ENCODE measurements at regions not wholly inside any gene's neighbourhood (a gene's known extent, or its start where the extent isn't known, plus 50 kb on each side); places are given as distances from the start of the nearest gene placed in this dataset.

GRCh38 chr10:42933448-42934340 lies 143.2 kb upstream of the RET start:
- Histone ChIP-seq H3K27me3 (ENCODE audit: control insufficient read depth in 1 of 2, insufficient read depth in 2 of 2, low read length in 2 of 2) (peaks cover 10 to 14% of the 10 kb centered on the region in 2 donors), H3K9ac (ENCODE audit: low read length in 2 of 2) (no peak overlapping the region), H3K9me3 (ENCODE audit: control insufficient read depth in 2 of 2, low read length in 2 of 2) (no peaks in the 10 kb centered on the region), H3K27ac (ENCODE audit: low read length) (no peak overlapping the region), H3K36me3 (ENCODE audit: control insufficient read depth in 2 of 2, insufficient read depth in 2 of 2, low read length in 2 of 2) (no peaks in the 10 kb centered on the region), H3K4me1 (ENCODE audit: control insufficient read depth, insufficient read depth, low read length) (no peaks in the 10 kb centered on the region), H3K4me3 (ENCODE audit: low read length in 2 of 2) (peak overlapping the region; percentile 19 to 40)

- Histone ChIP-seq H3K27me3 (ENCODE audit: control insufficient read depth in 1 of 2, insufficient read depth in 2 of 2, low read length in 2 of 2) (peaks cover 10 to 14% of the 10 kb centered on the region in 2 donors), H3K36me3 (ENCODE audit: control insufficient read depth in 2 of 2, insufficient read depth in 2 of 2, low read length in 2 of 2) (no peaks in the 10 kb centered on the region), H3K4me1 (ENCODE audit: control insufficient read depth, insufficient read depth, low read length) (no peaks in the 10 kb centered on the region), H3K9me3 (ENCODE audit: control insufficient read depth in 2 of 2, low read length in 2 of 2) (no peaks in the 10 kb centered on the region), H3K4me3 (ENCODE audit: low read length in 2 of 2) (no peak overlapping the region), H3K9ac (ENCODE audit: low read length in 2 of 2) (no peak overlapping the region), H3K27ac (ENCODE audit: low read length) (no peak overlapping the region)
These were observed 142.5 kb upstream of the RET start for GRCh38 chr10:42934351-42934811.

- Histone ChIP-seq H3K9ac (ENCODE audit: low read length in 2 of 2) (no peak overlapping the region), H3K4me3 (ENCODE audit: low read length in 2 of 2) (no peak overlapping the region), H3K27me3 (ENCODE audit: control insufficient read depth in 1 of 2, insufficient read depth in 2 of 2, low read length in 2 of 2) (peaks cover 10 to 14% of the 10 kb centered on the region in 2 donors), H3K9me3 (ENCODE audit: control insufficient read depth in 2 of 2, low read length in 2 of 2) (no peaks in the 10 kb centered on the region), H3K36me3 (ENCODE audit: control insufficient read depth in 2 of 2, insufficient read depth in 2 of 2, low read length in 2 of 2) (no peaks in the 10 kb centered on the region), H3K27ac (ENCODE audit: low read length) (no peak overlapping the region), H3K4me1 (ENCODE audit: control insufficient read depth, insufficient read depth, low read length) (no peaks in the 10 kb centered on the region)
These were observed 142.0 kb upstream of the RET start for GRCh38 chr10:42934842-42935241.

- Histone ChIP-seq H3K4me1 (ENCODE audit: control insufficient read depth, insufficient read depth, low read length) (no peaks in the 10 kb centered on the region), H3K4me3 (ENCODE audit: low read length in 2 of 2) (no peak overlapping the region), H3K9me3 (ENCODE audit: control insufficient read depth in 2 of 2, low read length in 2 of 2) (no peaks in the 10 kb centered on the region), H3K36me3 (ENCODE audit: control insufficient read depth in 2 of 2, insufficient read depth in 2 of 2, low read length in 2 of 2) (no peaks in the 10 kb centered on the region), H3K27me3 (ENCODE audit: control insufficient read depth in 1 of 2, insufficient read depth in 2 of 2, low read length in 2 of 2) (peaks cover 10 to 14% of the 10 kb centered on the region in 2 donors), H3K27ac (ENCODE audit: low read length) (no peak overlapping the region), H3K9ac (ENCODE audit: low read length in 2 of 2) (no peak overlapping the region)
These were observed 141.4 kb upstream of the RET start for GRCh38 chr10:42935466-42935865.

GRCh38 chr10:42936580-42936979 lies 140.3 kb upstream of the RET start:
- Histone ChIP-seq H3K4me3 (ENCODE audit: low read length in 2 of 2) (no peak overlapping the region), H3K9ac (ENCODE audit: low read length in 2 of 2) (no peak overlapping the region), H3K9me3 (ENCODE audit: control insufficient read depth in 2 of 2, low read length in 2 of 2) (no peaks in the 10 kb centered on the region), H3K36me3 (ENCODE audit: control insufficient read depth in 2 of 2, insufficient read depth in 2 of 2, low read length in 2 of 2) (no peaks in the 10 kb centered on the region), H3K4me1 (ENCODE audit: control insufficient read depth, insufficient read depth, low read length) (no peaks in the 10 kb centered on the region), H3K27ac (ENCODE audit: low read length) (no peak overlapping the region), H3K27me3 (ENCODE audit: control insufficient read depth in 1 of 2, insufficient read depth in 2 of 2, low read length in 2 of 2) (peaks cover 9 to 14% of the 10 kb centered on the region in 2 donors)

GRCh38 chr10:42937048-42937447 lies 139.8 kb upstream of the RET start:
- Histone ChIP-seq H3K9ac (ENCODE audit: low read length in 2 of 2) (no peak overlapping the region), H3K27me3 (ENCODE audit: control insufficient read depth in 1 of 2, insufficient read depth in 2 of 2, low read length in 2 of 2) (peaks cover 6 to 14% of the 10 kb centered on the region in 2 donors), H3K36me3 (ENCODE audit: control insufficient read depth in 2 of 2, insufficient read depth in 2 of 2, low read length in 2 of 2) (no peaks in the 10 kb centered on the region), H3K9me3 (ENCODE audit: control insufficient read depth in 2 of 2, low read length in 2 of 2) (no peaks in the 10 kb centered on the region), H3K4me3 (ENCODE audit: low read length in 2 of 2) (no peak overlapping the region), H3K27ac (ENCODE audit: low read length) (no peak overlapping the region), H3K4me1 (ENCODE audit: control insufficient read depth, insufficient read depth, low read length) (no peaks in the 10 kb centered on the region)

GRCh38 chr10:42937649-42938180 lies 139.2 kb upstream of the RET start:
- Histone ChIP-seq H3K4me3 (ENCODE audit: low read length in 2 of 2) (no peak overlapping the region), H3K27ac (ENCODE audit: low read length) (no peak overlapping the region), H3K36me3 (ENCODE audit: control insufficient read depth in 2 of 2, insufficient read depth in 2 of 2, low read length in 2 of 2) (no peaks in the 10 kb centered on the region), H3K4me1 (ENCODE audit: control insufficient read depth, insufficient read depth, low read length) (no peaks in the 10 kb centered on the region), H3K27me3 (ENCODE audit: control insufficient read depth in 1 of 2, insufficient read depth in 2 of 2, low read length in 2 of 2) (peaks cover 7 to 9% of the 10 kb centered on the region in 2 donors), H3K9ac (ENCODE audit: low read length in 2 of 2) (no peak overlapping the region), H3K9me3 (ENCODE audit: control insufficient read depth in 2 of 2, low read length in 2 of 2) (no peaks in the 10 kb centered on the region)

- no peak overlapping the region for H3K27ac ChIP-seq (ENCODE audit: low read length)
- no peaks in the 10 kb centered on the region for H3K4me1 ChIP-seq (ENCODE audit: control insufficient read depth, insufficient read depth, low read length)
- H3K36me3 ChIP-seq (ENCODE audit: control insufficient read depth in 2 of 2, insufficient read depth in 2 of 2, low read length in 2 of 2) = no peaks in the 10 kb centered on the region
- H3K27me3 ChIP-seq (ENCODE audit: control insufficient read depth in 1 of 2, insufficient read depth in 2 of 2, low read length in 2 of 2) = peaks cover 5 to 7% of the 10 kb centered on the region in 2 donors
- no peak overlapping the region for H3K9ac ChIP-seq (ENCODE audit: low read length in 2 of 2)
- H3K4me3 ChIP-seq (ENCODE audit: low read length in 2 of 2) = no peak overlapping the region
- H3K9me3 ChIP-seq (ENCODE audit: control insufficient read depth in 2 of 2, low read length in 2 of 2) = no peaks in the 10 kb centered on the region
These were observed 138.5 kb upstream of the RET start for GRCh38 chr10:42938351-42938750.

GRCh38 chr10:42939237-42939636 lies 137.6 kb upstream of the RET start:
- no peak overlapping the region for H3K4me3 ChIP-seq (ENCODE audit: low read length in 2 of 2)
- H3K9ac ChIP-seq (ENCODE audit: low read length in 2 of 2) = no peak overlapping the region
- no peaks in the 10 kb centered on the region for H3K4me1 ChIP-seq (ENCODE audit: control insufficient read depth, insufficient read depth, low read length)
- no peaks in the 10 kb centered on the region for H3K36me3 ChIP-seq (ENCODE audit: control insufficient read depth in 2 of 2, insufficient read depth in 2 of 2, low read length in 2 of 2)
- H3K9me3 ChIP-seq (ENCODE audit: control insufficient read depth in 2 of 2, low read length in 2 of 2) = no peaks in the 10 kb centered on the region
- H3K27ac ChIP-seq (ENCODE audit: low read length) = no peak overlapping the region
- peaks cover 3 to 7% of the 10 kb centered on the region in 2 donors for H3K27me3 ChIP-seq (ENCODE audit: control insufficient read depth in 1 of 2, insufficient read depth in 2 of 2, low read length in 2 of 2)

GRCh38 chr10:42939685-42940366 lies 137.0 kb upstream of the RET start:
- no peak overlapping the region for H3K4me3 ChIP-seq (ENCODE audit: low read length in 2 of 2)
- H3K27me3 ChIP-seq (ENCODE audit: control insufficient read depth in 1 of 2, insufficient read depth in 2 of 2, low read length in 2 of 2) = peaks cover 0 to 4% of the 10 kb centered on the region in 2 donors

More at GRCh38 chr10:42939685-42940366, 137.0 kb upstream of the RET start:
- Histone ChIP-seq H3K36me3 (ENCODE audit: control insufficient read depth in 2 of 2, insufficient read depth in 2 of 2, low read length in 2 of 2) (no peaks in the 10 kb centered on the region), H3K4me1 (ENCODE audit: control insufficient read depth, insufficient read depth, low read length) (no peaks in the 10 kb centered on the region), H3K27ac (ENCODE audit: low read length) (no peak overlapping the region), H3K9ac (ENCODE audit: low read length in 2 of 2) (no peak overlapping the region), H3K9me3 (ENCODE audit: control insufficient read depth in 2 of 2, low read length in 2 of 2) (no peaks in the 10 kb centered on the region)

Data from stomach smooth muscle (tissue), 2 donors.